Stomach (tissue), 8 donors: ENCODE measurements at regions not wholly inside any gene's neighbourhood (a gene's known extent, or its start where the extent isn't known, plus 50 kb on each side); places are given as distances from the start of the nearest gene placed in this dataset.

Experiments used
- DNase-seq, 2 donors: peaks; one replicate each; pipeline versions ENCODE4 v3.0.0 to v3.0.0-alpha.2; 2013 to 2019
- H3K27ac ChIP-seq, 5 donors: fragments of 200-600 bp in 4 of 5; sonication (generic) in 4 of 5; one replicate each; pipeline ENCODE4 v1.5.1; 2013 to 2019; ENCODE audit warnings: mild to moderate bottlenecking in 1 of 5, moderate library complexity in 1 of 5
- H3K27me3 ChIP-seq, 3 donors: fragments of 200-600 bp; sonication (generic); one replicate each; pipeline ENCODE4 v1.5.1; 2017 to 2019; ENCODE audit warnings: mixed run types in 1 of 3
- H3K36me3 ChIP-seq, 4 donors: fragments of 200-600 bp; sonication (generic); 1 replicate in 3 of 4; 2 replicates in 1 of 4; pipeline ENCODE4 v1.5.1; 2016 to 2019
- H3K4me1 ChIP-seq, 4 donors: fragments of 200-600 bp; sonication (generic); one replicate each; pipeline ENCODE4 v1.5.1; 2016 to 2019
- H3K4me3 ChIP-seq, 4 donors: fragments of 200-600 bp; sonication (generic) in 3 of 4; one replicate each; pipeline ENCODE4 v1.5.1; 2016 to 2019; ENCODE audit warnings: mild to moderate bottlenecking in 1 of 4
- H3K9me3 ChIP-seq, 4 donors: fragments of 200-600 bp; sonication (generic); one replicate each; pipeline ENCODE4 v1.5.1; 2016 to 2019
- CTCF ChIP-seq, 7 experiments: fragments of 450-650 bp in 4 of 7; fragments of 200-600 bp in 3 of 7; sonication (generic) in 3 of 7; IDR thresholded peaks; one replicate each; pipeline ENCODE4 v1.5.1; 2016 to 2019; ENCODE audit warnings: antibody characterized with exemption in 7 of 7, control low read depth in 2 of 7, mild to moderate bottlenecking in 1 of 7
- EP300 ChIP-seq: sonication (generic); formaldehyde crosslinking; IDR thresholded peaks from one replicate; pipeline ENCODE4 v1.6.1; 2017; ENCODE audit warnings: antibody characterized with exemption
- POLR2A ChIP-seq, 4 donors: fragments of 450-650 bp; IDR thresholded peaks; one replicate each; pipeline ENCODE4 v1.6.1; 2016; ENCODE audit warnings: antibody characterized with exemption in 4 of 4, control low read depth in 2 of 4, mild to moderate bottlenecking in 1 of 4, moderate library complexity in 1 of 4
- POLR2AphosphoS5 ChIP-seq, 3 donors: sonication (generic); formaldehyde crosslinking; IDR thresholded peaks; one replicate each; pipeline ENCODE4 v1.6.1; 2016; ENCODE audit warnings: antibody characterized with exemption in 3 of 3
- WGBS, 5 donors: extraction: QIAGEN DNeasy Blood & Tissue Kit in 3 of 5; methylation state at CpG; one replicate each; pipeline versions ENCODE4 v1.1.5 to v1.1.7; 2013 to 2018; 5-methylcytosine and 5-hydroxymethylcytosine counted together
- intact Hi-C: fragments of 100-400 bp; cut with DNase I; formaldehyde crosslinking; loops from one replicate; pipeline ENCODE4 v1.15.1; 2023; ENCODE audit warnings: low total_unique reads
- donor health status: healthy with polysubstance abuse.
- donor health status: Bipolar disorder and iron deficiency.
- donor health status: healthy.

- Histone ChIP-seq H3K27ac (no peak overlapping the region), H3K4me3 (no peak overlapping the region), H3K36me3 (no peaks in the 10 kb centered on the region), H3K9me3 (no peaks in the 10 kb centered on the region), H3K4me1 (peaks cover 0 to 16% (median 6%) of the 10 kb centered on the region in 4 donors), H3K27me3 (no peaks in the 10 kb centered on the region)
- no peak for DNase-seq
- intact Hi-C loops = no loop called here
- WGBS, 5 donors = 76 to 93% (median 84%) methylated on average over 3 of the region's 3 CpGs
- TF ChIP-seq POLR2A (IDR thresholded peaks at IDR 0.05) (no peak), EP300 (no peak)
These were observed 279.6 kb downstream of the QKI start for GRCh38 chr6:163694072-163694471.

- WGBS, 5 donors = 88 to 97% (median 89%) methylated on average over 8 of the region's 8 CpGs
These were observed 276.5 kb downstream of the QKI start for GRCh38 chr6:163691049-163691448.

GRCh38 chr6:163688739-163689362 lies 274.3 kb downstream of the QKI start:
- DNase-seq = no peak
- no peak overlapping the region for H3K27ac ChIP-seq
- H3K9me3 ChIP-seq = no peaks in the 10 kb centered on the region
- H3K4me3 ChIP-seq = no peak overlapping the region
- H3K4me1 ChIP-seq = no peaks in the 10 kb centered on the region
- WGBS, 5 donors = 67 to 80% (median 75%) methylated on average over 6 of the region's 6 CpGs
- intact Hi-C loops = no loop called here
- TF ChIP-seq CTCF (IDR thresholded peaks at IDR 0.05) (no peak), EP300 (no peak), POLR2A (IDR thresholded peaks at IDR 0.05) (no peak), POLR2AphosphoS5 (IDR thresholded peaks at IDR 0.05) (no peak)
- no peaks in the 10 kb centered on the region for H3K27me3 ChIP-seq
- no peaks in the 10 kb centered on the region for H3K36me3 ChIP-seq

More at GRCh38 chr6:163691049-163691448, 276.5 kb downstream of the QKI start:
- Histone ChIP-seq H3K4me1 (peaks cover 0 to 12% (median 4%) of the 10 kb centered on the region in 4 donors), H3K36me3 (no peaks in the 10 kb centered on the region), H3K9me3 (no peaks in the 10 kb centered on the region), H3K4me3 (no peak overlapping the region), H3K27ac (no peak overlapping the region), H3K27me3 (no peaks in the 10 kb centered on the region)
- intact Hi-C loops = no loop called here
- TF ChIP-seq POLR2A (IDR thresholded peaks at IDR 0.05) (no peak), EP300 (no peak), POLR2AphosphoS5 (IDR thresholded peaks at IDR 0.05) (no peak), CTCF (IDR thresholded peaks at IDR 0.05) (no peak)
- no peak for DNase-seq

GRCh38 chr6:163687075-163687474 lies 272.6 kb downstream of the QKI start:
- no peak for DNase-seq
- Histone ChIP-seq H3K36me3 (no peaks in the 10 kb centered on the region), H3K9me3 (peaks cover 0 to 3% (median 0%) of the 10 kb centered on the region in 4 donors), H3K27ac (no peak overlapping the region), H3K4me3 (no peak overlapping the region), H3K27me3 (no peaks in the 10 kb centered on the region), H3K4me1 (no peaks in the 10 kb centered on the region)
- intact Hi-C loops = no loop called here
- WGBS, 5 donors = 87 to 100% (median 95%) methylated on average over 2 of the region's 2 CpGs
- TF ChIP-seq POLR2A (IDR thresholded peaks at IDR 0.05) (no peak), EP300 (no peak), CTCF (IDR thresholded peaks at IDR 0.05) (no peak), POLR2AphosphoS5 (IDR thresholded peaks at IDR 0.05) (no peak)

GRCh38 chr6:163686301-163686700 lies 271.8 kb downstream of the QKI start:
- Histone ChIP-seq H3K27me3 (no peaks in the 10 kb centered on the region), H3K36me3 (no peaks in the 10 kb centered on the region), H3K27ac (no peak overlapping the region), H3K4me3 (no peak overlapping the region), H3K4me1 (no peaks in the 10 kb centered on the region), H3K9me3 (peaks cover 0 to 3% (median 0%) of the 10 kb centered on the region in 4 donors)
- TF ChIP-seq POLR2A (IDR thresholded peaks at IDR 0.05) = no peak
- no peak for TF ChIP-seq POLR2AphosphoS5 (IDR thresholded peaks at IDR 0.05)
- no peak for TF ChIP-seq CTCF (IDR thresholded peaks at IDR 0.05)
- no peak for TF ChIP-seq EP300
- 76 to 92% (median 89%) methylated on average over 2 of the region's 2 CpGs for WGBS, 5 donors
- no peak for DNase-seq
- intact Hi-C loops = no loop called here
